Hepatocyte (in vitro differentiated cells): ENCODE measurements at regions not wholly inside any gene's neighbourhood (a gene's known extent, or its start where the extent isn't known, plus 50 kb on each side); places are given as distances from the start of the nearest gene placed in this dataset.

Experiments used
- DNase-seq: peaks from one replicate; pipeline ENCODE4 v3.0.0-alpha.2; 2016; ENCODE audit warnings: low spot score
- H2AFZ ChIP-seq: fragments of 200-600 bp; sonication (generic); 2 replicates; pipeline ENCODE4 v1.6.0; 2016; ENCODE audit warnings: antibody characterized with exemption, mild to moderate bottlenecking
- H3K27ac ChIP-seq: fragments of 200-600 bp; sonication (generic); 2 replicates; pipeline ENCODE4 v1.5.1; 2016; ENCODE audit warnings: mild to moderate bottlenecking
- H3K27me3 ChIP-seq: fragments of 200-600 bp; sonication (generic); 2 replicates; pipeline ENCODE4 v1.6.1; 2016
- H3K36me3 ChIP-seq: fragments of 200-600 bp; sonication (generic); replicated peaks from 2 replicates; pipeline ENCODE4 v1.5.1; 2016; ENCODE audit warnings: low read depth; ENCODE audit not compliant: insufficient read depth
- H3K4me1 ChIP-seq: fragments of 200-600 bp; sonication (generic); 2 replicates; pipeline ENCODE4 v1.5.1; 2016; ENCODE audit warnings: mild to moderate bottlenecking, moderate library complexity; ENCODE audit not compliant: insufficient read depth
- H3K4me2 ChIP-seq: fragments of 200-600 bp; sonication (generic); 2 replicates; pipeline ENCODE4 v1.6.0; 2016
- H3K4me3 ChIP-seq: fragments of 200-600 bp; sonication (generic); 2 replicates; pipeline ENCODE4 v1.5.1; 2016; ENCODE audit warnings: mild to moderate bottlenecking
- H3K79me2 ChIP-seq: fragments of 200-600 bp; sonication (generic); 2 replicates; pipeline ENCODE4 v1.6.0; 2017; ENCODE audit warnings: mild to moderate bottlenecking
- H3K9me2 ChIP-seq: fragments of 200-600 bp; sonication (generic); replicated peaks from 2 replicates; pipeline ENCODE4 v1.6.0; 2017; ENCODE audit warnings: mild to moderate bottlenecking; ENCODE audit not compliant: insufficient read depth
- H3K9me3 ChIP-seq: fragments of 200-600 bp; sonication (generic); 2 replicates; pipeline ENCODE4 v1.5.1; 2016; ENCODE audit warnings: low read depth, mild to moderate bottlenecking
- H4K20me1 ChIP-seq: fragments of 200-600 bp; sonication (generic); 2 replicates; pipeline ENCODE4 v1.6.0; 2016; ENCODE audit warnings: mild to moderate bottlenecking; ENCODE audit not compliant: insufficient read depth, poor library complexity, severe bottlenecking
- EZH2 ChIP-seq: fragments of 200-600 bp; sonication (generic); IDR thresholded peaks from 2 replicates; pipeline ENCODE4 v1.6.1; 2016; ENCODE audit warnings: antibody characterized with exemption, mild to moderate bottlenecking, borderline replicate concordance
- EZH2phosphoT487 ChIP-seq: fragments of 200-600 bp; sonication (generic); IDR thresholded peaks from one replicate; pipeline ENCODE4 v1.6.1; 2018; ENCODE audit warnings: antibody characterized with exemption, mild to moderate bottlenecking, low read depth, moderate library complexity; ENCODE audit not compliant: unreplicated experiment, severe bottlenecking
- WGBS: methylation state at CpG from one replicate; pipeline ENCODE4 v1.1.6; 2016; ENCODE audit warnings: low lambda C conversion rate; ENCODE audit errors: missing lambda C conversion rate; 5-methylcytosine and 5-hydroxymethylcytosine counted together
- TF ChIP-seq, protein P1 (sequence below): fragments of 200-600 bp; sonication (generic); IDR thresholded peaks from 2 replicates; pipeline ENCODE4 v1.5.1; 2016; ENCODE audit warnings: antibody characterized with exemption, mild to moderate bottlenecking; ENCODE audit not compliant: poor library complexity

GRCh38 chr2:215836881-215837280 lies 176.5 kb downstream of the MREG start:
- H3K9me2 ChIP-seq, result no peaks in the 10 kb centered on the region
- 82% methylated on average over 4 of the region's 4 CpGs for WGBS
- DNase-seq, result no peak
- no peak overlapping the region for H3K27ac ChIP-seq
- no peak overlapping the region for H3K4me2 ChIP-seq
- peaks cover 22% of the 10 kb centered on the region for H3K4me1 ChIP-seq
- H3K27me3 ChIP-seq, result no peaks in the 10 kb centered on the region
- no peak overlapping the region for H3K4me3 ChIP-seq
- no peaks in the 10 kb centered on the region for H3K9me3 ChIP-seq
- H3K79me2 ChIP-seq, result no peaks in the 10 kb centered on the region
- TF ChIP-seq EZH2phosphoT487, result no peak
- TF ChIP-seq, protein P1, sequence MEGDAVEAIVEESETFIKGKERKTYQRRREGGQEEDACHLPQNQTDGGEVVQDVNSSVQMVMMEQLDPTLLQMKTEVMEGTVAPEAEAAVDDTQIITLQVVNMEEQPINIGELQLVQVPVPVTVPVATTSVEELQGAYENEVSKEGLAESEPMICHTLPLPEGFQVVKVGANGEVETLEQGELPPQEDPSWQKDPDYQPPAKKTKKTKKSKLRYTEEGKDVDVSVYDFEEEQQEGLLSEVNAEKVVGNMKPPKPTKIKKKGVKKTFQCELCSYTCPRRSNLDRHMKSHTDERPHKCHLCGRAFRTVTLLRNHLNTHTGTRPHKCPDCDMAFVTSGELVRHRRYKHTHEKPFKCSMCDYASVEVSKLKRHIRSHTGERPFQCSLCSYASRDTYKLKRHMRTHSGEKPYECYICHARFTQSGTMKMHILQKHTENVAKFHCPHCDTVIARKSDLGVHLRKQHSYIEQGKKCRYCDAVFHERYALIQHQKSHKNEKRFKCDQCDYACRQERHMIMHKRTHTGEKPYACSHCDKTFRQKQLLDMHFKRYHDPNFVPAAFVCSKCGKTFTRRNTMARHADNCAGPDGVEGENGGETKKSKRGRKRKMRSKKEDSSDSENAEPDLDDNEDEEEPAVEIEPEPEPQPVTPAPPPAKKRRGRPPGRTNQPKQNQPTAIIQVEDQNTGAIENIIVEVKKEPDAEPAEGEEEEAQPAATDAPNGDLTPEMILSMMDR, result no peak
- TF ChIP-seq EZH2, result no peak
- H4K20me1 ChIP-seq, result no peaks in the 10 kb centered on the region
- H2AFZ ChIP-seq, result no peak overlapping the region
- H3K36me3 ChIP-seq, result no peaks in the 10 kb centered on the region

DNA sequence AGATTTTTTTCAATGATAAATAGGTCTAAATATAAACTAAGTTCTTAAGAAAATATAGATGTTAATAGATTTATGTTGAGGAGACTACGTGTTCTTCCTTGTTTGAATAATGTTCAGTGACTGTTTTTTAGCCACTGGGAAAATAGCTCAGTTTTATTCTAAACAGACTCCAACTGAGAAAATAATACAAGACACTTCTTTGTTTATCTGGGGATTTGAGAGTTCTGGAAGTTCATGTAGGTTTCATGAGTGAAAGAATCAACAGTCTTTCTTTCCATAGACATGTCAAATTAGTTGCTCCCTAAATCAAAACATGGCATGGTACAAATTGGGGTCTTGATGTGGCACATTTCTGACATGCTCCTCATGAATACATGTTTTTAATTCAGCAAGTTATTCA lies 177.7 kb downstream of the MREG start:
- no peaks in the 10 kb centered on the region for H3K9me2 ChIP-seq
- no peaks in the 10 kb centered on the region for H3K36me3 ChIP-seq
- H3K27ac ChIP-seq, result peak overlapping the region; percentile 17
- WGBS, result 50% methylated on average over 1 of the region's 1 CpG
- peaks cover 20% of the 10 kb centered on the region for H3K4me1 ChIP-seq
- H4K20me1 ChIP-seq, result no peaks in the 10 kb centered on the region
- H3K79me2 ChIP-seq, result no peaks in the 10 kb centered on the region
- no peaks in the 10 kb centered on the region for H3K27me3 ChIP-seq
- DNase-seq, result no peak
- TF ChIP-seq EZH2 (no peak), EZH2phosphoT487 (no peak)
- TF ChIP-seq, protein P1, result no peak
- no peak overlapping the region for H2AFZ ChIP-seq
- no peak overlapping the region for H3K4me3 ChIP-seq
- H3K9me3 ChIP-seq, result no peaks in the 10 kb centered on the region
- no peak overlapping the region for H3K4me2 ChIP-seq

DNA sequence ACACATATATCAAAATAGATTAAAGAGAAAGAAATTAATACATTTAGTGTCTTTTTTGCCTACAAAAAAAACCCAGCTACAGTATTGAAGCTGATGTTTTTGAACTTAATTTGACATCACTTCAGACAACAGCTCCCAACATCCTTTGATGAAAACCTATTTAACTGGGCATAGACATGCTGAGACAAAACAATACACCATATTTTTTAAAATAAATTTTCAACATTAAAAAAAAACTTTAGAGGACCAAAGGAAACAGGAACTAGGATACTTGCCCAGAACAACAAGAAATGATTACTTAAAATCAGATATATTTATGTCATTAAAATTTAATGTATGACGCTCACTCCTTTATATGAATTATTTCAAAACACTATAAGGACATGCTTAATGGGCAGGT lies 178.1 kb downstream of the MREG start:
- TF ChIP-seq EZH2, result no peak
- no peak for TF ChIP-seq EZH2phosphoT487
- TF ChIP-seq, protein P1, result no peak
- no peak for DNase-seq
- no peaks in the 10 kb centered on the region for H3K9me2 ChIP-seq
- peak overlapping the region; percentile 17 for H3K27ac ChIP-seq
- H3K9me3 ChIP-seq, result no peaks in the 10 kb centered on the region
- H3K4me2 ChIP-seq, result no peak overlapping the region
- no peaks in the 10 kb centered on the region for H3K36me3 ChIP-seq
- no peak overlapping the region for H2AFZ ChIP-seq
- WGBS, result 89% methylated on average over 1 of the region's 1 CpG
- no peaks in the 10 kb centered on the region for H4K20me1 ChIP-seq
- H3K79me2 ChIP-seq, result no peaks in the 10 kb centered on the region
- H3K27me3 ChIP-seq, result no peaks in the 10 kb centered on the region
- no peak overlapping the region for H3K4me3 ChIP-seq
- peaks cover 20% of the 10 kb centered on the region for H3K4me1 ChIP-seq
